SU-DHL-6 (cell line): ENCODE measurements at regions not wholly inside any gene's neighbourhood (a gene's known extent, or its start where the extent isn't known, plus 50 kb on each side); places are given as distances from the start of the nearest gene placed in this dataset.

Experiments
- CTCF ChIP-seq: fragments of 200-600 bp; sonication (generic); IDR thresholded peaks from one replicate; pipeline ENCODE4 v1.5.1; 2017; ENCODE audit warnings: antibody characterized with exemption, mild to moderate bottlenecking, low read length, moderate library complexity; ENCODE audit not compliant: insufficient read depth, poor library complexity, severe bottlenecking
- EZH2phosphoT487 ChIP-seq: fragments of 200-600 bp; sonication (generic), shearing (Covaris generic); conservative IDR thresholded peaks from 2 replicates; pipeline ENCODE4 v1.6.1; 2018; ENCODE audit warnings: mild to moderate bottlenecking, antibody characterized with exemption, low read length, moderate library complexity, mixed read lengths

DNA sequence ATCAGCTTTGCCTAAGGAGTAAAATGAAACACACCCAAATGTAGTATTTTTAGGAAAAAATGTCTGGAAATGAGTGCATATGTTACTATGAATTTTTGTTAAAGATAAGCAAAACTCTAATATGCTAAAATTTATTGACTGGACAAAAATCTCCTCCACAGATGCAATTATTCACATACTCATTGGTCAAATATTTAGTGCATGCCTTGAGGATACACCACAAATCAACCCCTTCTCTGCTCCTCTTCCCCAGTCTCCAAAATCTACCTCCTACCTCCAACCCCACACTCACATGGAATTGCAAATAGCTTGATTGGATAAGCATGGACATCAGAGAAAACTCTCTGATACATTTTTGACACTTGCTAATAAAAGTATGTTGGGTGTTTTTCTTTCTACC, 95.6 kb upstream of the CDC42EP3 start:
- no peak for TF ChIP-seq CTCF
- TF ChIP-seq EZH2phosphoT487: no peak
